ENCODE measurements at regions not wholly inside any gene's neighbourhood (a gene's known extent, or its start where the extent isn't known, plus 50 kb on each side); places are given as distances from the start of the nearest gene placed in this dataset.

DNA sequence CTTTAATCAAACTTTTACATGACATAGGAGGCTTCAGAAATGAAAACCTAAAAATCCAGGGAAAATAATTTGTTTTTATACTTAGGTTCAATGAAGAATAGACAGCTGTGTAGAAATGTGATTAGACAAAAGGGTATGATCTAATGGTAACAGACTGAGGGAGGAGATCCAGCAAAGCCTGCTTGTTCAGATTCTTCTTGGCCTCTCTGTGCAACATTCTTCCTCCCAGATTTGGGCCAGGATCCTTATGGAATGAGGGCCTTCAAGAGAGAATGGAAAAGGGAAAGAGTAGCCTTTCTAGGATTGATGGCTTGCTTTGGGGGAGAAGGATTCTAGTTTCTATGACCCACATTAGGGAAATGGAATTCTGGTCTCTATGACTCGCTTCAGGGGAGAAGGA is 94.5 kb upstream of the G2E3 start:
- no peak for TF ChIP-seq EGR1 (IDR thresholded peaks at IDR 0.05)
- TF ChIP-seq CREB1 (IDR thresholded peaks at IDR 0.05; ENCODE audit: low read depth) = no peak
- no peak for TF ChIP-seq TEAD4 (IDR thresholded peaks at IDR 0.05)
- TF ChIP-seq, protein P1, sequence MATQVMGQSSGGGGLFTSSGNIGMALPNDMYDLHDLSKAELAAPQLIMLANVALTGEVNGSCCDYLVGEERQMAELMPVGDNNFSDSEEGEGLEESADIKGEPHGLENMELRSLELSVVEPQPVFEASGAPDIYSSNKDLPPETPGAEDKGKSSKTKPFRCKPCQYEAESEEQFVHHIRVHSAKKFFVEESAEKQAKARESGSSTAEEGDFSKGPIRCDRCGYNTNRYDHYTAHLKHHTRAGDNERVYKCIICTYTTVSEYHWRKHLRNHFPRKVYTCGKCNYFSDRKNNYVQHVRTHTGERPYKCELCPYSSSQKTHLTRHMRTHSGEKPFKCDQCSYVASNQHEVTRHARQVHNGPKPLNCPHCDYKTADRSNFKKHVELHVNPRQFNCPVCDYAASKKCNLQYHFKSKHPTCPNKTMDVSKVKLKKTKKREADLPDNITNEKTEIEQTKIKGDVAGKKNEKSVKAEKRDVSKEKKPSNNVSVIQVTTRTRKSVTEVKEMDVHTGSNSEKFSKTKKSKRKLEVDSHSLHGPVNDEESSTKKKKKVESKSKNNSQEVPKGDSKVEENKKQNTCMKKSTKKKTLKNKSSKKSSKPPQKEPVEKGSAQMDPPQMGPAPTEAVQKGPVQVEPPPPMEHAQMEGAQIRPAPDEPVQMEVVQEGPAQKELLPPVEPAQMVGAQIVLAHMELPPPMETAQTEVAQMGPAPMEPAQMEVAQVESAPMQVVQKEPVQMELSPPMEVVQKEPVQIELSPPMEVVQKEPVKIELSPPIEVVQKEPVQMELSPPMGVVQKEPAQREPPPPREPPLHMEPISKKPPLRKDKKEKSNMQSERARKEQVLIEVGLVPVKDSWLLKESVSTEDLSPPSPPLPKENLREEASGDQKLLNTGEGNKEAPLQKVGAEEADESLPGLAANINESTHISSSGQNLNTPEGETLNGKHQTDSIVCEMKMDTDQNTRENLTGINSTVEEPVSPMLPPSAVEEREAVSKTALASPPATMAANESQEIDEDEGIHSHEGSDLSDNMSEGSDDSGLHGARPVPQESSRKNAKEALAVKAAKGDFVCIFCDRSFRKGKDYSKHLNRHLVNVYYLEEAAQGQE (IDR thresholded peaks at IDR 0.05; ENCODE audit: low read depth) = no peak
- TF ChIP-seq CEBPB (IDR thresholded peaks at IDR 0.05) = no peak
- TF ChIP-seq TCF12 (IDR thresholded peaks at IDR 0.05; ENCODE audit: low read depth) = no peak
- no peak for TF ChIP-seq YY1 (IDR thresholded peaks at IDR 0.05; ENCODE audit: low read depth)
- no peak for TF ChIP-seq EP300 (IDR thresholded peaks at IDR 0.05; ENCODE audit: borderline replicate concordance)
- no peak for TF ChIP-seq RAD21 (IDR thresholded peaks at IDR 0.05; ENCODE audit: low read depth)
- TF ChIP-seq, protein P2, sequence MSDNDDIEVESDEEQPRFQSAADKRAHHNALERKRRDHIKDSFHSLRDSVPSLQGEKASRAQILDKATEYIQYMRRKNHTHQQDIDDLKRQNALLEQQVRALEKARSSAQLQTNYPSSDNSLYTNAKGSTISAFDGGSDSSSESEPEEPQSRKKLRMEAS (IDR thresholded peaks at IDR 0.05) = no peak
- TF ChIP-seq TAF1 (IDR thresholded peaks at IDR 0.05; ENCODE audit: low read depth) = no peak
- no peak for TF ChIP-seq FOXM1 (IDR thresholded peaks at IDR 0.05; ENCODE audit: borderline replicate concordance, low read depth)
- TF ChIP-seq NFIC (IDR thresholded peaks at IDR 0.05) = no peak
- TF ChIP-seq, protein P3, sequence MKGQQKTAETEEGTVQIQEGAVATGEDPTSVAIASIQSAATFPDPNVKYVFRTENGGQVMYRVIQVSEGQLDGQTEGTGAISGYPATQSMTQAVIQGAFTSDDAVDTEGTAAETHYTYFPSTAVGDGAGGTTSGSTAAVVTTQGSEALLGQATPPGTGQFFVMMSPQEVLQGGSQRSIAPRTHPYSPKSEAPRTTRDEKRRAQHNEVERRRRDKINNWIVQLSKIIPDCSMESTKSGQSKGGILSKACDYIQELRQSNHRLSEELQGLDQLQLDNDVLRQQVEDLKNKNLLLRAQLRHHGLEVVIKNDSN (IDR thresholded peaks at IDR 0.05) = no peak
- no peak for TF ChIP-seq ZBTB7A (IDR thresholded peaks at IDR 0.05; ENCODE audit: low read depth)

DNA sequence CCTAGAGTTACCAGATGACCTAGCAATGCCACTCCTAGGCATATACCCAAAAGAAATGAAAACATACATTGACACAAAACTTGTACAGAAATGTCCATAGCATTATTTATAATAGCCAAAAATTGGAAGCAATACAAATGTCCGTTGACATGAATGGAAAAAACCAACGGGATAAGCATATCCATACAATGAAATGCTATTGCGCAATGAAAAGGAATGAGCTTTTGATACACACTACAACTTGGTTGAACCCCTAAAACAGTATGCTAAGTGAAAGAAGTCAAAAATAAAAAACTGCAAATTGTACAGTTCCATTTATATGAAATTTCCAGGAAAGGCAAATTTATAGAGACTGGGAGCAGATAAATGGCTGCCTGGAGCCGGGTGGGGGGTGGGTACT is 90.6 kb upstream of the G2E3 start:
- no peak for TF ChIP-seq FOXM1 (IDR thresholded peaks at IDR 0.05; ENCODE audit: borderline replicate concordance, low read depth)
- TF ChIP-seq CEBPB (IDR thresholded peaks at IDR 0.05) = peak; percentile 92

DNA sequence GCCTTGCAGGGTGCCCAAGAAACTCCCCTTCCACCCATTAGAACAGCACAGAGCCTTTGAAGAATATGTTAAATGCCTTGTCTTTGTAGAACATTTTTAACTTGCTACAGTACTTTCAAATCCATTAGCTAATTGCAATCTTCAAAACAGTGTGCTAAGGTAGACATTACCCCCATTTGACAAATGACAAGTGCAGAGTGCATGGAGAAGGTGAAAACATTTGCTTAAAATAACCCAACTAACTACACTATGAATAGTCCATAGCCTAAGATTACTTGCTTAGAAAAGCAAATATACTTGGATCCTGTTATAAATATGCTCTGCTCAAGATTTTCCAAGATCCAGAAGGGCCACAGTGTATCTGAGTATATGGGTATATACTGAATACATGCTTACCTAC is 87.0 kb upstream of the G2E3 start:
- no peak for TF ChIP-seq ZBTB7A (IDR thresholded peaks at IDR 0.05; ENCODE audit: low read depth)
- no peak for TF ChIP-seq EGR1 (IDR thresholded peaks at IDR 0.05)
- TF ChIP-seq FOXM1 (IDR thresholded peaks at IDR 0.05; ENCODE audit: borderline replicate concordance, low read depth) = no peak
- no peak for TF ChIP-seq RAD21 (IDR thresholded peaks at IDR 0.05; ENCODE audit: low read depth)
- no peak for TF ChIP-seq NFIC (IDR thresholded peaks at IDR 0.05)
- TF ChIP-seq CREB1 (IDR thresholded peaks at IDR 0.05; ENCODE audit: low read depth) = no peak
- no peak for TF ChIP-seq CEBPB (IDR thresholded peaks at IDR 0.05)
- TF ChIP-seq, protein P3 (IDR thresholded peaks at IDR 0.05) = no peak
- TF ChIP-seq EP300 (IDR thresholded peaks at IDR 0.05; ENCODE audit: borderline replicate concordance) = no peak
- TF ChIP-seq TEAD4 (IDR thresholded peaks at IDR 0.05) = no peak

DNA sequence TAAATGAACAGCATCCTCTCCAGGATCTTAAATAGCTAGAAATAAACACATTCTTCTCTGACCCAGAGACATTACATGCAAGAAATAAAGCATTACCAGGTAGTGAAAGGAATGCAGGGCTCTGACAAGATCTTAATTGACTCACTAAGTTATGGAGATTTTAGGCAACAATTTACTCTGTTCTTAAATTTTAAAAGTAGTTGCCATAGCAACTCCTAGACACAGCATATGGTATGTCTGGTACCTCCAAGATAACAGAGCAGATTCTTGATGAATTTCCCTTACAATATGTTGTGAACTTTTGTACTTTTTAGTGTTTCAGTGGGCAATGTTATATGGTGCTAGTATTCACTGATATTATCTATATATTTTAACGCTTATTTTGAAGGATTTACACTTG is 76.7 kb upstream of the G2E3 start:
- no peak for TF ChIP-seq TCF12 (IDR thresholded peaks at IDR 0.05; ENCODE audit: low read depth)
- no peak for TF ChIP-seq FOXM1 (IDR thresholded peaks at IDR 0.05; ENCODE audit: borderline replicate concordance, low read depth)
- TF ChIP-seq, protein P3 (IDR thresholded peaks at IDR 0.05) = no peak
- TF ChIP-seq NFIC (IDR thresholded peaks at IDR 0.05) = no peak
- no peak for TF ChIP-seq YY1 (IDR thresholded peaks at IDR 0.05; ENCODE audit: low read depth)
- TF ChIP-seq, protein P1 (IDR thresholded peaks at IDR 0.05; ENCODE audit: low read depth) = no peak
- no peak for TF ChIP-seq EGR1 (IDR thresholded peaks at IDR 0.05)
- TF ChIP-seq CEBPB (IDR thresholded peaks at IDR 0.05) = no peak
- no peak for TF ChIP-seq ZBTB7A (IDR thresholded peaks at IDR 0.05; ENCODE audit: low read depth)
- TF ChIP-seq, protein P2 (IDR thresholded peaks at IDR 0.05) = no peak
- no peak for TF ChIP-seq TEAD4 (IDR thresholded peaks at IDR 0.05)
- TF ChIP-seq RAD21 (IDR thresholded peaks at IDR 0.05; ENCODE audit: low read depth) = no peak
- no peak for TF ChIP-seq TAF1 (IDR thresholded peaks at IDR 0.05; ENCODE audit: low read depth)

DNA sequence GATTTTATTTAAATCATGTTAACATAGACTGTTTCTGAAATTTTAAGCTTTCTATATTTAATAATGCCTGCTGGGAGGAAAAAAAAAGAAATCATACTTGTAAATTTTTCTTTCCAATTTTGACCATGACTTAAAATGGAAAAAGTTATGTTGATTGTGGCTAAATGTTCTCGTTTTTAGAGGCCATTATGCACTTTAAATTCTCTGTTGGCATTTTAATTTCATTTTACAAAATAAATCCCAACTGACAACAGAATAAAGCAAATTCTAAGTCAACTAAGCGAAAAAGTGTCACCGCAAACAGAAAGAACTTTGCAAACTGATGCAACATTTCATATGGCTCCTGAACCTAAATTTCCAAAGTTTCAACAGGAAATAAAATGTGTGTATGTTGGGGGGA is 74.8 kb upstream of the G2E3 start:
- TF ChIP-seq, protein P2 (IDR thresholded peaks at IDR 0.05) = no peak
- TF ChIP-seq NFIC (IDR thresholded peaks at IDR 0.05) (no peak), TCF12 (IDR thresholded peaks at IDR 0.05; ENCODE audit: low read depth) (no peak), TAF1 (IDR thresholded peaks at IDR 0.05; ENCODE audit: low read depth) (no peak), FOXM1 (IDR thresholded peaks at IDR 0.05; ENCODE audit: borderline replicate concordance, low read depth) (no peak)

DNA sequence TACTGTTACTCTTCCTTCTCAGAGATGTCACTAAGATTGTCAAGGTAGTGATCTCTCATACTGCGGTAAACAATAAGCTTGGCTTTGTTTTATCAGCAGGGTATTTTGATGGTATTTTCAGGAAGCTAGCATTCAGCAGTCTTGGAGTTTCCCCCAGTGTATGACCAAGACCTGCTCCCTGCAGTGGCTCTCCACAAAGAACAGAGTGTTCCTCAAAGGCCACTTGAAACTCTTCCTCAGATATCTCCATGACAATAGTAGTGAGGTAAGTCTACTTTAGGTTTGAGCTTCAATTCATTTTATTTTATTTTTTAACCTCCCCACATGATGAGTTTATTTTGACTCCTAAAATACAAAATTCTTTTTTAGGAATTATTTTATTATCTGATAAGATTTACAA is 74.0 kb upstream of the G2E3 start:
- TF ChIP-seq TCF12 (IDR thresholded peaks at IDR 0.05; ENCODE audit: low read depth) (no peak), RAD21 (IDR thresholded peaks at IDR 0.05; ENCODE audit: low read depth) (no peak), ZBTB7A (IDR thresholded peaks at IDR 0.05; ENCODE audit: low read depth) (no peak), CREB1 (IDR thresholded peaks at IDR 0.05; ENCODE audit: low read depth) (no peak), FOXM1 (IDR thresholded peaks at IDR 0.05; ENCODE audit: borderline replicate concordance, low read depth) (no peak), TAF1 (IDR thresholded peaks at IDR 0.05; ENCODE audit: low read depth) (no peak), CEBPB (IDR thresholded peaks at IDR 0.05) (no peak), EGR1 (IDR thresholded peaks at IDR 0.05) (no peak)
- TF ChIP-seq, protein P2 (IDR thresholded peaks at IDR 0.05) = no peak
